ENCODE measurements at regions not wholly inside any gene's neighbourhood (a gene's known extent, or its start where the extent isn't known, plus 50 kb on each side); places are given as distances from the start of the nearest gene placed in this dataset.
"Not testable (repeated sequence)": the region's sequence is repeated elsewhere in the genome, so short reads cannot be mapped to it uniquely, and the experiment has no call there.

- DNase-seq (ENCODE audit: low spot score), result no peak
Measured at GRCh38 chr14:28946267-28946666, 179.7 kb downstream of the FOXG1 start.

GRCh38 chr14:28949503-28949902, 182.9 kb downstream of the FOXG1 start:
- no peak for DNase-seq (ENCODE audit: low spot score)

DNA sequence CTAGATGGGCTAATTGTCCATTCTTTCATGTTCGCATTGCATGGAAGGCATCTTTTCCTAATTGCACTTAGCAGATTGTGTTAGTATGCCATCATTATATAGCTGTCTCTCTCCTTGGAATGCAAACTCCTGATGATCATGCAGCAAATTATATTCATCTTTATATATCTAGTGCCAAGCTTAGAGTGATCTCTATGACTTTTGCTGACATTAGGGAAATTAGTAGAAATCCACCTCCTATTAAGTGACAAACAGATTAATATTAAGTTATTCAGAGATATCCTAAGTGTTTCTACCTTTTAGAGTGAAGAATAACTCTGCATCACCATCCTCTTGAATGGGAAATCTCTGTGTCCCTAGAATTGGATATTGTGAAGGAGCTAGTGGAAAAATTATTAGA, 185.6 kb downstream of the FOXG1 start:
- DNase-seq (ENCODE audit: low spot score), result no peak

- no peak for DNase-seq (ENCODE audit: low spot score)
Measured at GRCh38 chr14:28952666-28953065, 186.1 kb downstream of the FOXG1 start.

DNA sequence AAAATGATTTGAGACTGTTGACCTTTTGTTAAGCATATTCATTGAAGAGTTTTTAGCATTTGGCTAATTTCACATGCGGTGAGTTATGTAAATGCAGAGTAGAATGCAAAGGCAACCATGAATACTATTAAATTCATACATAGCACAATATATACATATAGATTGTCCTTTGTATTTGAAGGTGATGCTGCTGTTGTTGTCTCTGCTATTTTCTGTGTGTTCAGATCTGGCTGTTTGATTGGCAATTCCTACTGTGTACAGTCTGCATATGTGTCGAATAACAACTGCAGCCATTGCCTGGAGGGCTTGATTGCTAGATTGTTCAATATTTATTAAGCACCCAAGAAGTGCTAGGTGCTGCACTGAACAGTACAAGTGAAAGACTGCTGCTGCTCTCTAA, 187.4 kb downstream of the FOXG1 start:
- no peak for DNase-seq (ENCODE audit: low spot score)

DNA sequence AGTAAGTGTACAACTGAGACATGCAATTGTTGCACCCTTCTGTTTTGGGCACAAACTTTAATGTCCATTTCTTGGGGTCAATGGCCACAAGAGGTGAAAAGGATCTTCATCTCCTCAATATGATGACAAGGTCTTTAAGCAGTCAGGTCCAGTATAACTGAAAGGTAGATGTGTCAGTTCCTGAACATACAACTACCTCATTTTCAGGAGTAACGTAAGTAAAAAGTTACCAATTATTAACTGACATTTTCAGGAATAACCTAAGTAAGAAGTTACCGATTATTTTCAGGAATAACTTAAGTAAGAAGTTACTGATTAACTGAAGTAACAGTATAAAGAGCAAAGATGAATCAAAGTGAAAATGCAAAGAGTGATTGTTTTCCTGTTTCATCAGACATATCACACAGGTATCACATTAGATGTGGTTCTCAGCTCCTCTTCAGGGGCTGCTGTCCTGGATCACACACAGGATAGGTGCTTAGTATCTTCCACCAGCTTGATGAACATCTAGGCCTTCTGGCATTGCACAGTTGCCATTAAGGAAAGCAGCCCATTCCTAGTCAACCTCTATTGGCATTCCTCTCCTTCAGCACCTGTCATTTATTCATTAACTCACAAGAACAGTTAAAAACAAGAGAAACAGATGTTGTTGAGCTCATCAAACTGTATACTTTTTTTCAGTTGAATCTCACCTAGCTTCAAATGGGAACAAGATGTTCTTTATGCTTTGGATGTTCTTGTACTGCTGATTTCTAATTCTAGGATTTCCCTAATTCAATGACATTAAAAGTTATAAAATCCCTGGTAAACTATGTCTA, 200.0 kb downstream of the FOXG1 start:
- no peak for DNase-seq (ENCODE audit: low spot score)

- no peak for DNase-seq (ENCODE audit: low spot score)
Measured at GRCh38 chr14:28975084-28975483, 208.5 kb downstream of the FOXG1 start.

GRCh38 chr14:28982228-28982627, 215.6 kb downstream of the FOXG1 start:
- DNase-seq (ENCODE audit: low spot score), result no peak

DNA sequence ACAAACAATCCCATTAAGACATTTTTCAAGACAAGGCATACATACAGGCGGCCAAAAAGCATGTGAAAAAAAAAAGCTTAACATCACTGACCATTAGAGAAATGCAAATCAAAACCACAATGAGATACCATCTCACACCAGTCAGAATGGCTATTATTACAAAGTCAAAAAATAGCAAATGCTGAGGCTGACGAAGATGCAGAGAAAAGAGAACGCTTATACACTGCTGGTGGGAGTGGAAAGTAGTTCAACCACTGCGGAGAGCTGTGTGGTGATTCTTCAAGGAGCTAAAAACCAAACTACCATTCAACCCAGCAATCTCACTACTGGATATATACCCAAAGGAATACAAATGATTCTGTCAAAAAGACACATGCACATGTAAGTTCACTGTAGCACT, 216.7 kb downstream of the FOXG1 start:
- DNase-seq (ENCODE audit: low spot score), result no peak

DNA sequence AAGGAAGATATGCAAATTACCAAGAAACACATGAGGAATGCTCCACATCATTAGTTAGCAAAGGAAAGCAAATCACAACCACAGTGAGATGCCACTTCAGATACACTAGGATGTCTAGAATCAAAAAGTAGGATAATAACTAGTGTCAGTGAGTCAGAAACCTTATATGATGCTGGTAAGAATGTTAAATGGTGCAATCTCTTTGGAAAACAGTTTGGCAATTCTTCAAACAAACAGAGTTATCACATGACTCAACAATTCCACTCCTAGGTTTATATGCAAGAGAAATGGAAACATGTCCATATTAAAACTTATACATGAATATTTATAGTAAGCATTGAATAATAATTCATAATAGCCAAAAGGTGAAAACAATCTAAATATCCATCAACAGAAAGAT, 220.9 kb downstream of the FOXG1 start:
- no peak for DNase-seq (ENCODE audit: low spot score)

DNA sequence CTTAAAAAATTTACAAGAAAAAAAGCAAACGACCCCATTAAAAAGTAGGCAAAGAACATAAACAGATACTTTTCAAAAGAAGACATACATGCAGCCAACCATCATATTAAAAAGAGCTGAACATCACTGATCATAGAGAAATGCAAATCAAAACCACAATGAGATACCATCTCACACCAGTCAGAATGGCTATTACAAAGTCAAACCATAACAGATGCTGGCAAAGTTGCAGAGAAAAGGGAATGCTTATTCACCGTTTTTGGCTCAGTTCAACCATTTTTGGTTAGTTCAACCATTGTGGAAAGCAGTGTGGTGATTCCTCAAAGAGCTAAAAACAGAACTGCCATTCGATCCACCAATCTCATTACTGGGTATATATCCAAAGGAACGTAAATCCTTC, 230.6 kb downstream of the FOXG1 start:
- DNase-seq (ENCODE audit: low spot score), result not testable (repeated sequence)

- no peak for DNase-seq (ENCODE audit: low spot score)
Measured at GRCh38 chr14:28999656-29000055, 233.1 kb downstream of the FOXG1 start.

DNA sequence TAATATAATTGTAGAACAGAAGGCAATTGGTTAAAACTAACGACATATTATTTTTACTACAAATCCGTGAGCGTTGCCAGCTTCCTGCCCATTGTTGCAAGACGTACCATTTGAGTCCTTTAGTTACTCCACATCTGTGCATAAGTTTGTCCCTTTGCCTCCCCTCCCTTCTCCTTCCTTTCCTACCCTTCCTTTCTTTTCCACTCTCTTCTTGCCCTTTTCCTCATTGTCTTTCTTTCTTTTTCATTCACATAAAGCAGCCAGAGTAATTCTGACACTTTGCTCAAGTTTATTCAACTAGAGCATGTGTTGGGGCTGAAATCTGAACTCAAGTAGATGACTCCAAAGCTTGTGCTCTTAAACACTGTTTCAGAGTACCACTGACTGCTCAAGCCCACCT, 239.1 kb downstream of the FOXG1 start:
- DNase-seq (ENCODE audit: low spot score), result no peak

- DNase-seq (ENCODE audit: low spot score), result no peak
Measured at GRCh38 chr14:29007990-29008389, 241.4 kb downstream of the FOXG1 start.

DNA sequence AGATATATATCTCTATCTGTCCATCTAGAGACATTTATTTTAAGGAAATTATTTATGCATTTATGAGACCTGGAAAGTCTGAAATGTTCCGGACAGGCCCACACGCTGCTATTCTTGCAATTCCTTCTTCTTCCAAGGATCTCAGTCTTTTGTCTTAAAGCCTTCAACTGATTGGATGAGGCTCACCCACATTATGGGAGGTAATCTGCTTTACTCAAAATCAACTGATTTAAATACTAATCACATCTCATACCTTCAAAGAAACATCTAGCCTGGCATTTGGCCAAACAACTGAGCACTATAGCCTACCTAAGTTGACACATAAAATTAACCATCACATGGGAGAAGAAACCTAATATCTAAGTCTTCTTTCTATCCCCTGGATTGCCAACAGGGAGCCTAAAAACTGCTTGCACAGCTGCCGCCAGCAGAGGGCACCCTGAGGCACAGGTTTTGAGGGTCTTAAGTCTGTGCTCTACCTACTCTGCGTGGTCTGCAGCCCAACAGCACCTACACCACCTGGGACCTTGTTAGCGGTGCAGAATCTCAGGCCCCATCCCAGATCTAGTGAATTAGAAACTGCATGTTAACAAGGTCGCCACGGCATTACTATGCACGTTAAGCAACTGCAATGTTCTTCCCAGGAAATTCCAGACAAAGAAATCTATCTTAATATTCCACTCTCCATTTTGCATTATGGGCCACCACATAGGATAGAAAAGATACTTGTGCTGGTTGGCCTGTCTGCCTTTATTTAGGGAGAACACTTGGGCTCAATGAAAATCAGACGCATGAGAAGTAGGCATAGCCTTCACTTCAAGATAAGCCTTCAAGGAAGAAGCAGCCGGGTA, 249.7 kb downstream of the FOXG1 start:
- peak; percentile 23 for DNase-seq (ENCODE audit: low spot score)

DNA sequence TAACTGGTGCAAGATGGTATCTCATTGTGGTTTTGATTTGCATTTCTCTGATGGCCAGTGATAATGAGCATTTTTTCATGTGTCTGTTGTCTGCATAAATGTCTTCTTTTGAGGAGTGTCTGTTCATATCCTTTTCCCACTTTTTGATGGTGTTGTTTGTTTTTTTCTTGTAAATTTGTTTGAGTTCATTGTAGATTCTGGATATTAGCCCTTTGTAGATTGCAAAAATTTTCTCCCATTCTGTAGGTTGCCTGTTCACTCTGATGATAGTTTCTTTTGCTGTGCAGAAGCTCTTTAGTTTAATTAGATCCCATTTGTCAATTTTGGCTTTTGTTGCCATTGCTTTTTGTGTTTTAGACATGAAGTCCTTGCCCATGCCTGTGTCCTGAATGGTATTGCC, 256.9 kb downstream of the FOXG1 start:
- DNase-seq (ENCODE audit: low spot score), result not testable (repeated sequence)

DNA sequence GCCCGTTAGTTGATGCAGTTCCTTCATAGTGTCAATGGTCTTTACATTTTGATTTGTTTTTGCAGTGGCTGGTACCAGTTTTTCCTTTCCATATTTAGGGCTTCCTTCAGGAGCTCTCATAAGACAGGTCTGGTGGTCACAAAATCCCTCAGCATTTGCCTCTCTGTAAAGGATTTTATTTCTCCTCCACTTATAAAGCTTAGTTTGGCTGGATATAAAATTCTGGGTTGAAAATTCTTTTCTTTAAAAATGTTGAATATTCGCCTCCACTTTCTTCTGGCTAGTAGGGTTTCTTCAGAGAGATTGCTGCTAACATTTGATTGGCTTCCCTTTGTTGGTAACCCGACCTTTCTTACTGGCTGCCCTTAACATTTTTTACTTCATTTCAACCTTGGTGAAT, 260.9 kb downstream of the FOXG1 start:
- not testable (repeated sequence) for DNase-seq (ENCODE audit: low spot score)

GRCh38 chr14:29027941-29028705, 261.5 kb downstream of the FOXG1 start:
- DNase-seq (ENCODE audit: low spot score), result not testable (repeated sequence)

DNA sequence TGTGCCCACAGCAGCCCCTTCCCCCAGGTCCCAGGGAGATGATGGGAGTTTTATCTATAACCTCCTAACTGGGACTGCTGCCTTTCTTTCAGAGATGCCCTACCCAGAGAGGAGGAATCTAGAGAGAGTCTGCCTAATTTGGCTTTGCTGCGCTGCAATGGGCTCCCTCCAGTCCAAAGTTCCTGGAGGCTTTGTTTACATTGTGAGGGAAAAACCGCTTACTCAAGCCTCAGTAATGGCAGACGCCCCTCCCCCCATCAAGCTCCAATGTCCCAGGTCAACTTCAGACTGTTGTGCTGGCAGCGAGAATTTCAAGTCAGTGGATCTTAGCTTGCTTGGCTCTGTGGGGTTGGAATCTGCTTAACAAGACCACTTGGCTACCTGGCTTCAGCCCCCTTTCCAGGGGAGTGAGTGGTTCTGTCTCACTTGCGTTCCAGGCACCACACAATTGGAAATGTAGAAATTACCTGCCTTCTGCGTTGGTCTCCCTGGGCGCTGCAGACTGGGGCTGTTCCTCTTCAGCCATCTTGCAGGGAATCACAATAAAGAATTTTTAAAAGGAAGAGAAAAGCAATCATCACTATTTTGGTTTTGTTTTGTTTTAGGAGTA, 262.5 kb downstream of the FOXG1 start:
- DNase-seq (ENCODE audit: low spot score), result peak; percentile 62

- DNase-seq (ENCODE audit: low spot score), result no peak
Measured at GRCh38 chr14:29030121-29030520, 263.5 kb downstream of the FOXG1 start.

- no peak for DNase-seq (ENCODE audit: low spot score)
Measured at GRCh38 chr14:29030970-29031369, 264.4 kb downstream of the FOXG1 start.

GRCh38 chr14:29035134-29035533, 268.5 kb downstream of the FOXG1 start:
- no peak for DNase-seq (ENCODE audit: low spot score)
